GM12878 (cell line): ENCODE measurements at regions not wholly inside any gene's neighbourhood (a gene's known extent, or its start where the extent isn't known, plus 50 kb on each side); places are given as distances from the start of the nearest gene placed in this dataset.

Experiments
- ATAC-seq: fragments of 200-7000 bp; cut with Tn5 transposase; 3 replicates; pipeline ENCODE4 v1.9.1; 2020; ENCODE audit warnings: mild to moderate bottlenecking, moderate library complexity
- BruUV-seq: library from RNA; stranded (reverse); fragments of 400-500 nt; replicated peaks from 2 replicates; lab custom pipeline; 2021; lab: Mats Ljungman, UMichigan
- CTCF ChIA-PET: fragments of 300-600 bp; sonication (Branson Sonifier 250); formaldehyde crosslinking; extraction: SDS; loops from one replicate; lab custom pipeline; 2021; ENCODE audit warnings: inconsistent platforms; lab: Yijun Ruan, JAX
- POLR2A ChIA-PET: fragments of 350-600 bp; formaldehyde crosslinking; extraction: SDS; loops from one replicate; lab custom pipeline; 2021; ENCODE audit warnings: inconsistent platforms; lab: Charles Lee
- RAD21 ChIA-PET: fragments of 300-600 bp; sonication (Branson Sonifier 250); formaldehyde crosslinking; loops from one replicate; lab custom pipeline; 2023; ENCODE audit warnings: antibody characterized with exemption; ENCODE audit not compliant: unreplicated experiment; lab: Charles Lee
- SMC1A ChIA-PET: fragments of 300-600 bp; sonication (Branson Sonifier 250); formaldehyde crosslinking; loops from one replicate; lab custom pipeline; 2023; ENCODE audit not compliant: unreplicated experiment, uncharacterized antibody; lab: Charles Lee
- DNase-seq: peaks from one replicate; pipeline ENCODE4 v3.0.0-alpha.2; 2011; ENCODE audit warnings: low read depth, low spot score
- FAIRE-seq: peaks from 3 replicates; lab custom pipeline; 2011; peaks lifted over from hg19 to GRCh38; lab: Jason Lieb, UNC
- H2AFZ ChIP-seq: 2 replicates; pipeline ENCODE4 v1.6.0; 2011; ENCODE audit warnings: low read depth, low read length, control low read depth; ENCODE audit not compliant: control insufficient read depth
- H3K27ac ChIP-seq: 2 replicates; pipeline ENCODE4 v1.5.1; 2011; ENCODE audit warnings: control low read depth; ENCODE audit not compliant: control insufficient read depth, insufficient read depth
- H3K27me3 ChIP-seq, 2 experiments: replicated peaks in 1 of 2; 2 replicates each; pipeline versions ENCODE4 v1.6.0 to v1.6.1; 2011; ENCODE audit warnings: low read length in 1 of 2; ENCODE audit not compliant: control insufficient read depth in 2 of 2, insufficient read depth in 2 of 2
- H3K36me3 ChIP-seq, 2 experiments: 2 replicates each; pipeline ENCODE4 v1.5.1; 2011; ENCODE audit warnings: low read length in 1 of 2; ENCODE audit not compliant: control insufficient read depth in 2 of 2, insufficient read depth in 2 of 2
- H3K4me1 ChIP-seq: 2 replicates; pipeline ENCODE4 v1.6.1; 2011; ENCODE audit warnings: mild to moderate bottlenecking, low read length, moderate library complexity, mixed read lengths; ENCODE audit not compliant: control insufficient read depth, insufficient read depth
- H3K4me2 ChIP-seq: 2 replicates; pipeline ENCODE4 v1.6.0; 2011; ENCODE audit warnings: control low read depth; ENCODE audit not compliant: control insufficient read depth, insufficient read depth
- H3K4me3 ChIP-seq: fragments of 200-600 bp; sonication (generic); 2 replicates; pipeline ENCODE4 v1.5.1; 2016
- H3K79me2 ChIP-seq: 2 replicates; pipeline ENCODE4 v1.6.0; 2011; ENCODE audit warnings: low read length; ENCODE audit not compliant: control insufficient read depth, insufficient read depth
- H3K9ac ChIP-seq: 2 replicates; pipeline ENCODE4 v1.8.0; 2011; ENCODE audit warnings: low read length, control low read depth, mixed read lengths; ENCODE audit not compliant: control insufficient read depth, insufficient read depth
- H3K9me3 ChIP-seq: replicated peaks from 3 replicates; pipeline ENCODE4 v1.5.1; 2011; ENCODE audit warnings: mild to moderate bottlenecking, low read length; ENCODE audit not compliant: control insufficient read depth, insufficient read depth
- H4K20me1 ChIP-seq: 2 replicates; pipeline ENCODE4 v1.6.0; 2011; ENCODE audit not compliant: control insufficient read depth, insufficient read depth
- BCL3 ChIP-seq: IDR thresholded peaks from 2 replicates; pipeline ENCODE4 v1.6.1; 2011; ENCODE audit warnings: borderline replicate concordance, low read depth, mild to moderate bottlenecking, moderate library complexity, low read length; ENCODE audit not compliant: insufficient read depth, poor library complexity, severe bottlenecking
- CHD1 ChIP-seq: IDR thresholded peaks from 2 replicates; pipeline ENCODE4 v1.6.1; 2012; ENCODE audit warnings: low read depth, low read length, improper control_type of control experiment
- EGR1 ChIP-seq, 2 experiments: IDR thresholded peaks; 1 replicate in 1 of 2; 2 replicates in 1 of 2; pipeline ENCODE4 v1.6.1; 2011 to 2012; ENCODE audit warnings: low read depth in 2 of 2, low read length in 2 of 2, borderline replicate concordance in 1 of 2, mild to moderate bottlenecking in 1 of 2, moderate library complexity in 1 of 2
- GATAD2B ChIP-seq: fragments of 450-650 bp; conservative IDR thresholded peaks from 2 replicates; pipeline ENCODE4 v1.6.1; 2017; ENCODE audit warnings: low read depth, mild to moderate bottlenecking, moderate library complexity
- HCFC1 ChIP-seq: fragments of 150-350 bp; IDR thresholded peaks from 2 replicates; pipeline ENCODE4 v1.6.1; 2014; ENCODE audit warnings: low read length
- HDAC6 ChIP-seq: fragments of 200-600 bp; sonication (generic); IDR thresholded peaks from one replicate; pipeline ENCODE4 v1.8.0; 2017; ENCODE audit warnings: antibody characterized with exemption; ENCODE audit not compliant: unreplicated experiment
- IKZF1 ChIP-seq: fragments of 450-650 bp; conservative IDR thresholded peaks from 2 replicates; pipeline ENCODE4 v1.6.1; 2017; ENCODE audit warnings: antibody characterized with exemption, mild to moderate bottlenecking
- JUND ChIP-seq: IDR thresholded peaks from 2 replicates; pipeline ENCODE4 v1.6.1; 2012; ENCODE audit warnings: low read depth, mild to moderate bottlenecking, low read length, improper control_type of control experiment, moderate library complexity
- NR2C1 ChIP-seq: fragments of 450-650 bp; IDR thresholded peaks from 2 replicates; pipeline ENCODE4 v1.6.1; 2017; ENCODE audit warnings: antibody characterized with exemption, mild to moderate bottlenecking, moderate library complexity
- PAX5 ChIP-seq: IDR thresholded peaks from 2 replicates; pipeline ENCODE4 v1.6.1; 2011; ENCODE audit warnings: low read depth, low read length, borderline replicate concordance
- PAX8 ChIP-seq: fragments of 450-650 bp; IDR thresholded peaks from 2 replicates; pipeline ENCODE4 v1.6.1; 2017; ENCODE audit warnings: mild to moderate bottlenecking, moderate library complexity
- POLR2AphosphoS2 ChIP-seq: IDR thresholded peaks from 2 replicates; pipeline ENCODE4 v1.6.1; 2011; ENCODE audit warnings: low read depth, mild to moderate bottlenecking, low read length, improper control_type of control experiment, moderate library complexity
- RB1 ChIP-seq: fragments of 450-650 bp; formaldehyde crosslinking; IDR thresholded peaks from 2 replicates; pipeline ENCODE4 v1.6.1; 2017; ENCODE audit warnings: mild to moderate bottlenecking, borderline replicate concordance
- SIN3A ChIP-seq: IDR thresholded peaks from 2 replicates; pipeline ENCODE4 v1.6.1; 2012; ENCODE audit warnings: low read depth, low read length, improper control_type of control experiment
- SIX5 ChIP-seq: IDR thresholded peaks from 2 replicates; pipeline ENCODE4 v1.6.1; 2011; ENCODE audit warnings: mild to moderate bottlenecking, low read depth, low read length, moderate library complexity; ENCODE audit not compliant: severe bottlenecking
- SKIL ChIP-seq: fragments of 450-650 bp; IDR thresholded peaks from 2 replicates; pipeline ENCODE4 v1.6.1; 2017; ENCODE audit warnings: mild to moderate bottlenecking, low read depth, inconsistent platforms; ENCODE audit not compliant: poor library complexity, severe bottlenecking
- TBL1XR1 ChIP-seq: IDR thresholded peaks from 2 replicates; pipeline ENCODE4 v1.6.1; 2012; ENCODE audit warnings: low read depth, low read length, improper control_type of control experiment
- USF1 ChIP-seq: IDR thresholded peaks from 2 replicates; pipeline ENCODE4 v1.6.1; 2011; ENCODE audit warnings: borderline replicate concordance, low read depth, mild to moderate bottlenecking, moderate library complexity, mixed read lengths, low read length; ENCODE audit not compliant: insufficient read depth; ENCODE audit errors: extremely low read length
- ZNF622 ChIP-seq: fragments of 450-650 bp; IDR thresholded peaks from 2 replicates; pipeline ENCODE4 v1.6.1; 2017; ENCODE audit warnings: mild to moderate bottlenecking, inconsistent platforms
- in situ Hi-C: fragments of 300-500 bp; cut with MboI; formaldehyde crosslinking; loops from 9 replicates; pipeline ENCODE4 v1.14.3; 2018; ENCODE audit warnings: mixed read lengths
- intact Hi-C: fragments of 100-400 bp; cut with micrococcal nuclease; formaldehyde crosslinking; loops from one replicate; pipeline ENCODE4 v1.14.2; 2022; ENCODE audit not compliant: unreplicated experiment

GRCh38 chr9:11356067-11356466, 743.3 kb upstream of the PTPRD start:
- H3K27ac ChIP-seq: no peak overlapping the region
- no peak overlapping the region for H3K9ac ChIP-seq
- H3K4me1 ChIP-seq: no peaks in the 10 kb centered on the region
- ChIA-PET SMC1A (no interaction called here), RAD21 (no interaction called here), POLR2A (no interaction called here), CTCF (no interaction called here)
- no peaks in the 10 kb centered on the region for H3K36me3 ChIP-seq
- BruUV-seq: no TSS peak
- TF ChIP-seq HDAC6 (no peak), RB1 (no peak), SKIL (no peak), TBL1XR1 (no peak), POLR2AphosphoS2 (no peak), ZNF622 (no peak), GATAD2B (no peak), SIN3A (no peak), EGR1 (IDR thresholded peaks at IDR 0.05; ENCODE audit: borderline replicate concordance in 1 of 2, low read depth in 2 of 2, low read length in 2 of 2) (no peak), USF1 (no peak), IKZF1 (no peak), PAX8 (no peak), PAX5 (no peak), CHD1 (no peak), BCL3 (no peak), SIX5 (no peak), JUND (no peak), HCFC1 (no peak), NR2C1 (no peak)
- no peak for DNase-seq
- no peaks in the 10 kb centered on the region for H3K9me3 ChIP-seq
- in situ Hi-C loops: no loop called here
- H4K20me1 ChIP-seq: no peaks in the 10 kb centered on the region
- H3K4me2 ChIP-seq: no peak overlapping the region
- H2AFZ ChIP-seq: no peak overlapping the region
- intact Hi-C loops: no loop called here
- ATAC-seq: no peak
- H3K79me2 ChIP-seq: no peaks in the 10 kb centered on the region
- FAIRE-seq: no peak
- H3K27me3 ChIP-seq: no peaks in the 10 kb centered on the region
- H3K4me3 ChIP-seq: no peak overlapping the region
